ENCODE measurements at regions not wholly inside any gene's neighbourhood (a gene's known extent, or its start where the extent isn't known, plus 50 kb on each side); places are given as distances from the start of the nearest gene placed in this dataset.
A peak's percentile ranks its signal among the peaks of the same experiment; 100 is the strongest.

DNA sequence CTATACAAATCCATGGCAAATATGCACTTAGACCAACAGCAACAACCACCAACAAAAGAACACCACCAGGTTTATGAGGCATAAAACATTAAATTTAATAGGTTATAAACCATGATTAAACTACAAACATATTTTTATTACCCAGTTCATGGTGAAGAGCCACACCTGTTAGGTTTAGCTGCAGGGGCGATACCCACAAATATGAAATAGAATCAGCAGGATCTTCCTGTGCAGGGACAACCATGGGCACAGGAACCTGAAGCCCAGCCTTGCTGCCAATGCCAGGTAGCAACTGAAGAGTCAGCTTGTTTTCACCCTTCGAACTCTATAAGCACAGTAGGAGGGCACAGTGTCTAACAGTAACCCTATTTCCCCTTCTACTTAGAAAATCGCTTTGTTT lies 675.0 kb downstream of the SATB2 start:
- no peak for DNase-seq

- DNase-seq, result no peak
Measured at GRCh38 chr2:198776616-198777406, 680.9 kb downstream of the SATB2 start.

- no peak for DNase-seq
Measured at GRCh38 chr2:198775737-198776136, 682.0 kb downstream of the SATB2 start.

- DNase-seq, result no peak
Measured at GRCh38 chr2:198774576-198774975, 683.2 kb downstream of the SATB2 start.

DNA sequence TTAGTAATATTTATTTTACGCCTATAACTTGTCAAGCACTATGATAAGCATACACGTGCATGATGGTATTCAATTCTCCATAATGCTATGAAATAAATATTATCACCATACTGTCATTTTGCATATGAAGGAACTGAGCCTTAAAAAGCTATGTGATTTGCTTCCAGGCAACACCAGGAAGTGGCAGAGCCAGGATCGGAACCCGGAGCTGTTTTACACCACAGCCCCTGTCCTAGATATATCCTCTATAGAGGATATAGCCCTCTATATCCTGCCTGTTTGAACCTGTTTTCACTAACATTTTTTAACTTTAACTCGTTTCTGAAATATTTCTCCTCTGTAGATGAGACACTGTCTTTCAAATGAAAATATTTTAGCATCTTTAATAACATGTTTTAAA lies 690.0 kb downstream of the SATB2 start:
- no peak for DNase-seq

GRCh38 chr2:198763793-198764192 lies 693.9 kb downstream of the SATB2 start:
- peak; percentile 6 for DNase-seq

DNA sequence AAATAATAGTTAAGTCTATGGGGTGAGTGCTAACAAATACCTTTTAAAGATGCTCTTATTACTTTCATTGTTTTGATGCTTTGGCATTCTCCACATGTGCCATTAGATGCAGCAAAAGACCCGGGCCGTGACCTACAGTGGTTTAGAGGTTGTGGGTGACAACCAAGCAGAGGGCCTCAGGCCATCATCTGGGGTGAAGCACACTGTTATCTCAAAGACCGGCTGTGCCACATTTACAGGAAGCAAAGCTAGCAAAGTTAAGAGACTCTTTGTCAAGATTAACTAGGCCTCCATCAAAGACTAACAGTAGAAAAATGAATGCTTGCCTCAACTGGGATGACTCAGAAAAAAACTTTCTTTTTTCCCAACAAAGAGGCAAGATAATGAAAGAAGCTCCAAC lies 695.3 kb downstream of the SATB2 start:
- peak; percentile 78 for DNase-seq

DNA sequence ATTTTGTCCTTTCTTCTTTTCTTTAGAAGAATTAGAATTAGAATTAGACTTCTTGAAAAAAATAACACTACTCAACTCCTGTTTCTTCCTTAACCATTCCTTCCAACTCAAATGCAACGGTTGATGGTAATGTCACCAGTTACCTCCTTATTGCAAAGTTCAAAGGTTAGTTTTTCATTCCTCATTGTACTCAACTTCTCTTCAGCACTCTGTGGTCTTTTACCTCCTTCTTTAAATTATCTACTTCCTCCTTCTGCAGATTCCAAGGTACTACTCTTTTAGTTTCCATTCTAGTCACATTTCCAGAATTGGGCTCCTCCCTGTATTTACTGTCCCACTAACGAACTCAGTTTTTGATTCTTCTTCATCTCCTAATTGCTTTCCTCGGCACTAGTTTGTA lies 700.7 kb downstream of the SATB2 start:
- no peak for DNase-seq

GRCh38 chr2:198756166-198756565 lies 701.6 kb downstream of the SATB2 start:
- no peak for DNase-seq

GRCh38 chr2:198753101-198753500 lies 704.6 kb downstream of the SATB2 start:
- DNase-seq, result no peak

GRCh38 chr2:198749364-198749763 lies 708.4 kb downstream of the SATB2 start:
- no peak for DNase-seq

DNA sequence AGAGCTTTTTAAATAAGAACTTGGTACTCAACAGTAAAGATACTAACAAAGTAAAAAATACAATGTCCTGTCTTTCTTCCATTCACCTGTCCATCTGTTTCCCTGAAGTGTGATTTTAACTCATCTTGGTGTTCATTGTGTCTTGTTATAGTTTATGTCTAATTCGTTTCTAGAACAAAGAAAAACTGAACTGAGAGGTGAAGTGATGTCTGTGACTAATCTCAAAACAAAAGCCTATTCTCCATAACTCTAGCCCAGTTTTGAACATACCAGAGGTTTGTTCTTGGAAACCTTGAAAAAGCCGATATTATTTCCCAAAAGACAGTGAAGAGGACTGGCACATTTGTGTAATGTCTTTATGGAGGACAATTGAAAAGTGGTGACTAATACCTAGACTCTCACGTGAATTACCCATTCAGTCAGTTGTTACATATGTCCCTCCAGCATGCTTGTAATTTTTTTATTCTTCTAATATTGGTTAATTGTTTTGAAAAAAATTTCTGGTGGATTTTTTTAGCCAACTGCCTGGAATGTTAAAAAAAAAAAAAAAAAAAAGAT lies 725.8 kb downstream of the SATB2 start:
- no peak for DNase-seq

DNA sequence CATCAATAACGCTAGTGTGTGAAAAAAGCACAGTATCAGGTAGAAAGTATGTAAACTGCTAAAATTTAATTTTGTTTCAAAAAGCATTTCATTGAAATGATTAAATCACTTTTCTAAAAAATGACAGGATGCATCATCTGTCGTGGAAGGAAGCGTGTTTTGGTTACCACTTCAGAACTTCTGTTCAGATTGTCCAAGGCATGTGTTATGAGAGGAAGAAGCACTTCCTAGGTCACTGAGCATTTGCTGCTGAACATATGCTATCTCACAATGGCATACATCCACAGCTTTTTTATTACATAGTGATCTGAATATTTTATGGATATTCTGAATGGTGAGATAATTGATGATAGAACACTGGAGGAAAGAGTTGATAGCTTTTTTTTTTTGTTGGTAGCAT lies 737.5 kb downstream of the SATB2 start:
- DNase-seq, result no peak

DNA sequence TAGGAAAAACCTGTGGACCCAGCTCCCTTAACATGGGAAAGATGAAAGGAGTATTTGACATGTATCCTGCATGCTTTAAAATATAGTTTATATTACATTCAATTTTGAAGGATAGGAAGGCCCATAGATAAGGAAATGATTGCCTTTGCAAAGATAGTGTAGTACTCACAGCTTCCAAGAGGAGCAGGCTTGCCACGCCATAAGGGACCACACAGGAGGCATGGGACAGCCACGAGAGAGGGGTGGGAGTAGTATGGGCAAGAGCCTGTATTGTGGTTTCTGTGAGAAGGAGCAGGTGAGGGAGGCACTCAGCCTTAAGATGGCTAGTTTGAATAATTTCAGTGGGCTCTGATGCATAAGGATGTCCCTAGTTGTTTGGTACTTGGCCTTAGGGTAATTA lies 740.3 kb downstream of the SATB2 start:
- DNase-seq, result no peak

GRCh38 chr2:198715302-198715835 lies 742.4 kb downstream of the SATB2 start:
- no peak for DNase-seq

GRCh38 chr2:198712485-198712884 lies 745.3 kb downstream of the SATB2 start:
- no peak for DNase-seq

GRCh38 chr2:198711484-198711883 lies 746.3 kb downstream of the SATB2 start:
- DNase-seq, result no peak

DNA sequence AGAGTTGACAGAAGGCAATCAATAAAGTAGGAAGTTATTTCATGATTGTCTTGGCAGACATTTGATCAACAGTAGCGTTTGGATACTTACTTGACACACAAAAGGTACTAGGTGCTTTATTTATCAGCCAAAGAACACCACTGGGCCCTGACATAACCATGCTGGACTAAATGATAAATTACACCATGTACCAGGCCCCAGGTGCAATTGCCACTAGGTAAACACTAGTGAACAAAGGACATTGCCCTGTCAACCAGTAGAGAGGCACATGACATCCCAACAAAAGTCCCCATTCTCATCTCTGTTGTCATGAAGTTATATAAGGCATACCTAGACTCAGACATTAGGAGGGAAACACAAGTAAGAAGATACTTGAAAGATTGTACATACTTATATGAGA lies 747.2 kb downstream of the SATB2 start:
- no peak for DNase-seq

DNA sequence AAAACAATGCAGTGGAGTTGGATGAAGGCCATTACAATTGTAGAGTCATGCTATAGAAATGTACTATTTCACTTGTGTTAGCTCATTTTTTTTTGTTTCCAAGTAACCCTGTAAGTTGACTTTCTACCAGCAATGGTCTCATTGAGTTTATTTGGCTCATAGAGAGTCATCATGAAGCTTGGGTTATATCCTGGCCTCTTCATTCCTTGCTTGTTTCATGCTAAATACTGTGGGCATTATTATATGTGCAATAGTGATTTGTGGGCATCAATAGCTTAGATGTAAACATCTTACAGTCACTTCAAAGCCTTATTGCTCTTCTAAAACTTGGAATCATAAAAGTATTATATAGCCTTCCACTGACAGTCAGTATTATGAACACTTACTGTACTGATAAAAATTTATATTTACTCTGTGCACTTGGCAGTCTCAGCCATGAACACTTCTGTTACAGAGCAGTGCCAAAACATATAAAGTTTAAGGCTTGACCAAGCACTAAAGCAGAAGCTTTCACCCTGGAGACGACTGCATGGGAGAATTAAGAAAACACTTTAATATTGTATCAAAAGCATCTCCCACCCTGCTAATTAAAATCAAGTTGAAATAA lies 751.2 kb downstream of the SATB2 start:
- no peak for DNase-seq

- no peak for DNase-seq
Measured at GRCh38 chr2:198703281-198703680, 754.5 kb downstream of the SATB2 start.

GRCh38 chr2:198702796-198703195 lies 754.9 kb downstream of the SATB2 start:
- no peak for DNase-seq

DNA sequence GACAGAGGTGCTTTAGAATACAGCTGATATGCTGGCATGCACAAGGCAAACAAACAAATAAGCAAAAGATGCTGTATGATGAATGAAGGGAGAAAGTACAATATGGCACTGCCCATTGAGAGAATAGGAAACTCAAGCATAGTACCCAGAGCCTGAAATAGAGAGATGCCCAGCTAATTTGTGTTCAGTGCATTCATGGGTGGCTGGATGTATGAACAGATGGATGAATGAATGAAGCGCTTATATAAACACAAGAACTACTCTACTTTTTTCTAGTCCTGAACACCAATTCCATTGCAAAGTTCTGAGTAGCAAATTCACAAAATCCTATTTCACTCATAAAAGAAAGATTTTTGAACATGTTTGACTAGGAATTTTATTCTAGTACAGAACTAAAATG lies 756.3 kb downstream of the SATB2 start:
- no peak for DNase-seq

DNA sequence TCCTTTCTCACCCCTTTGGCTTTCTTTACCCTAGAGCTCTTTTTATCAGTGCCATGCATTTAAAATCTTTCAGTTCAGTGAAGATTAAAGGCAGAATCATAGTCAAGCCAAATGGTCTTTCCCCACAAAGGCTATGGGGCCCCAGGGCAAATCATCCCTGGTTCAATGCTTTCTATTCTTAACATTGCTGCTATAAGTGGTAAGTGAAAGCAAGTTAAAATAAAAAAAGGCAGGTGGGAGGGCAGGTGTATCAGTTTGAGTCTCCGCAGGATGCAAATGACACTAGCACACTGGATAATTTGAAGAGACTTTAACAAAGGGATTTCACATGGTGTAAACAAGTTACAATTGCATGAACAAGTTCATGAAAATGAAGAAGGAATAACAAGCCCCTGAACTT lies 757.4 kb downstream of the SATB2 start:
- DNase-seq, result no peak

DNA sequence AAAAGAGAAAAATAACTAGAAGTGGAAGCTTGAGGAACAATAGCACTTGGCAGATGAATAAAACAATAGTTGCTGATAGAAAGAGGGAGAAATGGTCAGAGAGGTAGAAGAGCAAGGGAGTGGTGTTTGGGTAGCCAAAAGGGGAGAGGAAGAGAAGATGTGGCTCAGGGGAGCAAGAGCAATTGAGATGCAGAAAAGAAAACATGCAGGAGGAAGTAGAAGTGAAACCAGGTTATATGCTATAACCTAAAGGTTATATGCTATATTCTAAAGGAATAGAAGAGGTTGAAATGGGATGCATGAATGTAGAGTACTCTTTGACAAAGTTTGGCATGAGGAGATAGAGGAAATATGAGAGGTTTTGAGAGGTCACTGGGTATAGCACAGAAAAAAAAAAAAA lies 759.5 kb downstream of the SATB2 start:
- no peak for DNase-seq
